Esophagus squamous epithelium (tissue), 5 donors: ENCODE measurements at regions not wholly inside any gene's neighbourhood (a gene's known extent, or its start where the extent isn't known, plus 50 kb on each side); places are given as distances from the start of the nearest gene placed in this dataset.

Experiments
- DNase-seq: peaks from one replicate; lab custom pipeline; 2025; lab: John Stamatoyannopoulos, UW
- H3K27ac ChIP-seq, 4 donors: fragments of 200-600 bp; sonication (generic); one replicate each; pipeline ENCODE4 v1.5.1; 2016 to 2019; ENCODE audit warnings: mild to moderate bottlenecking in 1 of 4
- H3K27me3 ChIP-seq, 4 donors: fragments of 200-600 bp; sonication (generic); 1 replicate in 3 of 4; 2 replicates in 1 of 4; pipeline versions ENCODE4 v1.5.1 to v1.6.0; 2017 to 2021; ENCODE audit warnings: antibody characterized with exemption in 1 of 4
- H3K36me3 ChIP-seq, 3 donors: fragments of 200-600 bp; sonication (generic); one replicate each; pipeline ENCODE4 v1.5.1; 2016 to 2019
- H3K4me1 ChIP-seq, 3 donors: fragments of 200-600 bp; sonication (generic); one replicate each; pipeline ENCODE4 v1.5.1; 2017 to 2019
- H3K4me3 ChIP-seq, 4 donors: fragments of 200-600 bp; sonication (generic); 1 replicate in 3 of 4; 2 replicates in 1 of 4; pipeline ENCODE4 v1.5.1; 2016 to 2019; ENCODE audit warnings: mild to moderate bottlenecking in 2 of 4, moderate library complexity in 1 of 4
- H3K9me3 ChIP-seq, 3 donors: fragments of 200-600 bp; sonication (generic); one replicate each; pipeline ENCODE4 v1.5.1; 2016 to 2019
- POLR2A ChIP-seq, 4 donors: fragments of 450-650 bp; IDR thresholded peaks; one replicate each; pipeline ENCODE4 v1.6.1; 2017; ENCODE audit warnings: antibody characterized with exemption in 4 of 4, mild to moderate bottlenecking in 4 of 4, moderate library complexity in 3 of 4
- WGBS, 2 donors: methylation state at CpG; one replicate each; pipeline ENCODE4 v1.1.5; 2018; 5-methylcytosine and 5-hydroxymethylcytosine counted together
- intact Hi-C: fragments of 100-400 bp; cut with DNase I; formaldehyde crosslinking; loops from one replicate; pipeline ENCODE4 v1.15.0; 2022
- TF ChIP-seq, protein P1 (sequence below), 6 experiments: fragments of 450-650 bp in 4 of 6; fragments of 200-600 bp in 2 of 6; sonication (generic) in 2 of 6; IDR thresholded peaks; one replicate each; pipeline ENCODE4 v1.5.1; 2016 to 2019; ENCODE audit warnings: antibody characterized with exemption in 6 of 6, mild to moderate bottlenecking in 4 of 6, moderate library complexity in 4 of 6
- donor health status: DM: yes; HTN: yes; CAD: no.

DNA sequence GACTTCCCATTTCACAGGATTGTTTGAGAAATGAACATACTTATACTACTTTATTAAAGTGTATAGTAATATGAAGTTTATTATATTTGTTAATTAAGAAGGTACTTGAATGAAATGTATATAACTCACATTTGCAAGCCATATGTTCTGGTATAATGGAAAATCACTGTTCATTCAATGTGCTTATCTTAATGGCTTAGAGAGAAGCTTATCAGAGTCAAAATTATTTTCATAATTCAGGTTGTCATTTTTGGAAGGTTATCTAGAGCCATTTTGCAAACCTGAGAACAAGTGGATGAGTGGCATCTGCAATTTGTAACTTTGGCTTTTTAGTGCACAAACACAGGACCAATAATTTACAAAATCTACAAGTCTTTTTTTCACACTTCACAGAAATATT lies 621.0 kb downstream of the ARL4A start:
- no peak for DNase-seq
- Histone ChIP-seq H3K36me3 (no peaks in the 10 kb centered on the region), H3K27ac (no peak overlapping the region), H3K27me3 (no peaks in the 10 kb centered on the region), H3K9me3 (peaks cover 0 to 4% (median 2%) of the 10 kb centered on the region in 3 donors), H3K4me3 (no peak overlapping the region), H3K4me1 (no peaks in the 10 kb centered on the region)
- TF ChIP-seq, protein P1, sequence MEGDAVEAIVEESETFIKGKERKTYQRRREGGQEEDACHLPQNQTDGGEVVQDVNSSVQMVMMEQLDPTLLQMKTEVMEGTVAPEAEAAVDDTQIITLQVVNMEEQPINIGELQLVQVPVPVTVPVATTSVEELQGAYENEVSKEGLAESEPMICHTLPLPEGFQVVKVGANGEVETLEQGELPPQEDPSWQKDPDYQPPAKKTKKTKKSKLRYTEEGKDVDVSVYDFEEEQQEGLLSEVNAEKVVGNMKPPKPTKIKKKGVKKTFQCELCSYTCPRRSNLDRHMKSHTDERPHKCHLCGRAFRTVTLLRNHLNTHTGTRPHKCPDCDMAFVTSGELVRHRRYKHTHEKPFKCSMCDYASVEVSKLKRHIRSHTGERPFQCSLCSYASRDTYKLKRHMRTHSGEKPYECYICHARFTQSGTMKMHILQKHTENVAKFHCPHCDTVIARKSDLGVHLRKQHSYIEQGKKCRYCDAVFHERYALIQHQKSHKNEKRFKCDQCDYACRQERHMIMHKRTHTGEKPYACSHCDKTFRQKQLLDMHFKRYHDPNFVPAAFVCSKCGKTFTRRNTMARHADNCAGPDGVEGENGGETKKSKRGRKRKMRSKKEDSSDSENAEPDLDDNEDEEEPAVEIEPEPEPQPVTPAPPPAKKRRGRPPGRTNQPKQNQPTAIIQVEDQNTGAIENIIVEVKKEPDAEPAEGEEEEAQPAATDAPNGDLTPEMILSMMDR (IDR thresholded peaks at IDR 0.05): no peak
- intact Hi-C loops: no loop called here

DNA sequence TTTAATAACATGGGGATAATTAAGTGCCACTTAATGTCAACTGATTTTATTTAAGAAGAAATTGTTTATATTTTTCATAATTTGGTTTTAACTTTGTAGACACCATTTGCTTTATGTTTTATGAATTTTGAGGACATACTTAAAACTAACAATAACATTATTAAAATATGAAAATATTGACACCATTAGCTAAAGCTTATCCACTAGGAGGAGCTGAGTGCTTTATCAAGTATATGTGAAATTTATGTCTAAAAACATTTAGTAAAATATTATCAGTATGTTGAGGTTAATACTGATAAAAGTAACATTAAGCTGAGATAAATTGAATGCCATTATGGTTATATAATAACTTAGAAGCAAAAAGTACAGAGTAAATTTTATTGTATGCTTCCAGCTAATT lies 622.1 kb downstream of the ARL4A start:
- no peaks in the 10 kb centered on the region for H3K4me1 ChIP-seq
- H3K9me3 ChIP-seq: peaks cover 0 to 4% (median 2%) of the 10 kb centered on the region in 3 donors
- no peaks in the 10 kb centered on the region for H3K36me3 ChIP-seq
- H3K4me3 ChIP-seq: no peak overlapping the region
- H3K27me3 ChIP-seq: no peaks in the 10 kb centered on the region
- TF ChIP-seq, protein P1 (IDR thresholded peaks at IDR 0.05): no peak
- TF ChIP-seq POLR2A (IDR thresholded peaks at IDR 0.05): no peak
- intact Hi-C loops: no loop called here
- DNase-seq: no peak
- H3K27ac ChIP-seq: no peak overlapping the region

DNA sequence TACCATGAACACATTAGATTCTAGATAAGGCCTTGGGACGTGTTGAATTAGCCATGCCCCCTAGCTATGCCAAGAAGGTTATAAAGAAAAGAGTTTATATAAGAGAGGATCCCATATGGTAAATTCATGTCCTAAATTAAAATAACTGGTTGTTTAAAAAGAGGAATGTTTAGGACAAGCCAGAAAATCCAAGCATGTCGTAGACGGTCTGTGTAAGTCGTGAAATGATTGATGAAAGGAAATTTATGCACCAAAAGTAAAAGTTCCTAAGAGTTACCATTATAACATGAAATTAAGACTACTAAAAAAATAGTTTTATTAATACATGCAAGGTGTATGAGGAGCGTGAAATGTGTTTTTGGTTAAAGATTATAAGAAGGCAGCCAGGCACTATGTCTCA lies 624.9 kb downstream of the ARL4A start:
- Histone ChIP-seq H3K27ac (no peak overlapping the region), H3K27me3 (no peaks in the 10 kb centered on the region), H3K36me3 (no peaks in the 10 kb centered on the region), H3K9me3 (peaks cover 0 to 4% (median 2%) of the 10 kb centered on the region in 3 donors), H3K4me3 (no peak overlapping the region), H3K4me1 (no peaks in the 10 kb centered on the region)
- TF ChIP-seq POLR2A (IDR thresholded peaks at IDR 0.05): no peak
- TF ChIP-seq, protein P1 (IDR thresholded peaks at IDR 0.05): no peak
- no peak for DNase-seq
- intact Hi-C loops: no loop called here
- 74 to 80% methylated on average over 5 of the region's 5 CpGs for WGBS, 2 donors

DNA sequence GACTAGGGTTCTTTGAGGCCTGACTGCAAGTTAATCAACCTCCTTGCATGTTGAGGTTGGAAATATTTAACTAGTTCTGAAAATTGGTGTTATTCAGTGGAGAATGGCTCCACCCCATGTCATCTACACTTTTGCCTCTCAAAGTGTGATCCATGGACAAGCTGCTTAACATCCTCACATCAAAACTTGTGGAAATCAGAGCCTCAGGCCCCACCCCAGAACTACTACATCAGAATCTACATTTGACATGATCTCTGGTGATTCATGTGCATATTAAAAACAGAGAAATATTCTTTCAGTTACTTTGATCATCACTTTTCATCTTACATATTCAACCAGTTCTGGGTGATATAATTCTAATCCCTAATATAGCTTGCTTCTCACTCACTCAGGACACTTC lies 632.9 kb downstream of the ARL4A start:
- Histone ChIP-seq H3K27ac (no peak overlapping the region), H3K4me3 (no peak overlapping the region), H3K4me1 (no peaks in the 10 kb centered on the region), H3K36me3 (no peaks in the 10 kb centered on the region), H3K27me3 (no peaks in the 10 kb centered on the region), H3K9me3 (no peaks in the 10 kb centered on the region)
- TF ChIP-seq POLR2A (IDR thresholded peaks at IDR 0.05): no peak
- DNase-seq: no peak
- intact Hi-C loops: no loop called here

DNA sequence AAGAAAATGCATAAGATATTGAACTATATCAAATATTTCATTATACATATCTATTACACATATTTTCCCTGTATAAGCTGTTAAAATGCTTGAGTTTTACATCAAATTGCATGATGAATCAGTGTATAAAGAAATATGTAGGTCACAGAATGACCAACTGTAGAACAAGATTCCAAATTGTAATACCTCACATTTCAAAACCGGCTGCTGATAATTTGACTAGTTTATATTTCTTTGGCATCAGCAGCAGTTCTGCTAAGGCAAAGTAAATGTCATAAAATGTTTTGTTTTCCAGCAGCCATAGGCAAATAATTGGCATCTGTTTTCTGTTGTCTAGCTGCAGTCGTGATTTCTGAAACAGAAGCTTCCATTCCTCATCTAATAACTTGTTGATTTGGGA lies 633.9 kb downstream of the ARL4A start:
- WGBS, 2 donors: 29 to 37% methylated on average over 2 of the region's 2 CpGs

DNA sequence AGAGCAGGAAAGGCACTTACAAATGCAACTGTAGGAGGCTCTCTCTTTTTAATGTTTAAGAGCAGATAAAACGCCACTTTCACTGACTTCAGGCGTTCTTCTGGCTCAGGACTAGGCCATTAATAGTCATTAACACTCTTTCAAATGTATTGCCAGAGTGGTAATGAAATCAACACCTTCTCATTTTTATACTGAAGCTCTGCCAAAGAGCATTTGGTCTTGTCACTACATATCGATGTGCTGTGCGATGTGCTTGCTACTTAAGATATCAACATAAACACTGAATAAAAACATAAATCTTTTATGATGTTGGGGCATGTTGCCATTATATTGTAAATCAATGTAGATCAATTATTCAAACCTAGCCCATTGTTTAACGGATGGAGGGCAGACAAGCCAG lies 634.7 kb downstream of the ARL4A start:
- no peaks in the 10 kb centered on the region for H3K4me1 ChIP-seq
- no peak for DNase-seq
- H3K27me3 ChIP-seq: no peaks in the 10 kb centered on the region
- intact Hi-C loops: no loop called here
- H3K4me3 ChIP-seq: no peak overlapping the region
- TF ChIP-seq, protein P1 (IDR thresholded peaks at IDR 0.05): no peak
- TF ChIP-seq POLR2A (IDR thresholded peaks at IDR 0.05): no peak
- no peaks in the 10 kb centered on the region for H3K9me3 ChIP-seq
- WGBS, 2 donors: 30 to 46% methylated on average over 5 of the region's 5 CpGs
- no peaks in the 10 kb centered on the region for H3K36me3 ChIP-seq
- H3K27ac ChIP-seq: no peak overlapping the region

More for the DNA sequence above, 633.9 kb downstream of the ARL4A start:
- DNase-seq: no peak
- TF ChIP-seq, protein P1 (IDR thresholded peaks at IDR 0.05): no peak
- TF ChIP-seq POLR2A (IDR thresholded peaks at IDR 0.05): no peak
- no peaks in the 10 kb centered on the region for H3K9me3 ChIP-seq
- no peak overlapping the region for H3K4me3 ChIP-seq
- H3K27me3 ChIP-seq: no peaks in the 10 kb centered on the region
- H3K36me3 ChIP-seq: no peaks in the 10 kb centered on the region
- intact Hi-C loops: no loop called here
- no peak overlapping the region for H3K27ac ChIP-seq
- no peaks in the 10 kb centered on the region for H3K4me1 ChIP-seq
